GM23338 (cell line): ENCODE measurements at regions not wholly inside any gene's neighbourhood (a gene's known extent, or its start where the extent isn't known, plus 50 kb on each side); places are given as distances from the start of the nearest gene placed in this dataset.

Experiments used
- ATAC-seq: fragments of 200-7000 bp; cut with Tn5 transposase; 3 replicates; pipeline ENCODE4 v1.9.1; 2020
- DNase-seq: peaks from one replicate; pipeline ENCODE4 v3.0.0-alpha.2; 2015; ENCODE audit warnings: low spot score
- H2AFZ ChIP-seq: fragments of 200-600 bp; sonication (generic); 2 replicates; pipeline ENCODE4 v1.8.0; 2016; ENCODE audit warnings: antibody characterized with exemption, mild to moderate bottlenecking, moderate library complexity
- H3F3A ChIP-seq: fragments of 200-600 bp; sonication (generic); replicated peaks from 2 replicates; pipeline ENCODE4 v1.8.0; 2017; ENCODE audit warnings: antibody characterized with exemption, mixed run types, low read depth
- H3K27ac ChIP-seq: fragments of 200-600 bp; sonication (generic); 2 replicates; pipeline ENCODE4 v1.6.1; 2016; ENCODE audit warnings: low read depth
- H3K27me3 ChIP-seq: fragments of 200-600 bp; sonication (generic); 2 replicates; pipeline ENCODE4 v1.8.0; 2016; ENCODE audit warnings: mild to moderate bottlenecking, mixed run types, moderate library complexity; ENCODE audit not compliant: insufficient read depth
- H3K36me3 ChIP-seq: fragments of 200-600 bp; sonication (generic); 2 replicates; pipeline ENCODE4 v1.8.0; 2016; ENCODE audit warnings: mild to moderate bottlenecking; ENCODE audit not compliant: insufficient read depth
- H3K4me1 ChIP-seq: fragments of 200-600 bp; sonication (generic); 2 replicates; pipeline ENCODE4 v1.8.0; 2016; ENCODE audit warnings: mild to moderate bottlenecking, moderate library complexity; ENCODE audit not compliant: insufficient read depth
- H3K4me2 ChIP-seq: fragments of 200-600 bp; sonication (generic); 2 replicates; pipeline ENCODE4 v1.7.1; 2017; ENCODE audit warnings: mixed run types
- H3K4me3 ChIP-seq: fragments of 200-600 bp; sonication (generic); 2 replicates; pipeline ENCODE4 v1.6.1; 2016; ENCODE audit warnings: mixed run types
- H3K79me2 ChIP-seq: fragments of 200-600 bp; sonication (generic); replicated peaks from 2 replicates; pipeline ENCODE4 v1.8.0; 2017; ENCODE audit warnings: mild to moderate bottlenecking; ENCODE audit not compliant: insufficient read depth
- H3K9me2 ChIP-seq: fragments of 200-600 bp; sonication (generic); 2 replicates; pipeline ENCODE4 v1.8.0; 2017; ENCODE audit not compliant: insufficient read depth
- H4K20me1 ChIP-seq: fragments of 200-600 bp; sonication (generic); replicated peaks from 2 replicates; pipeline ENCODE4 v1.8.0; 2017; ENCODE audit warnings: mild to moderate bottlenecking; ENCODE audit not compliant: insufficient read depth
- H3K27ac Mint-ChIP-seq: 2 replicates; pipeline ENCODE4 v1.8.0; 2020; ENCODE audit warnings: inconsistent platforms, mild to moderate bottlenecking, moderate library complexity, mixed read lengths
- H3K27me3 Mint-ChIP-seq: 3 replicates; pipeline ENCODE4 v1.8.0; 2022; ENCODE audit warnings: low read depth, mild to moderate bottlenecking, moderate library complexity, mixed read lengths, inconsistent platforms; ENCODE audit not compliant: insufficient read depth, poor library complexity
- H3K36me3 Mint-ChIP-seq: 3 replicates; pipeline ENCODE4 v1.8.0; 2021; ENCODE audit warnings: low read depth, mild to moderate bottlenecking, inconsistent platforms, moderate library complexity, mixed read lengths
- H3K4me1 Mint-ChIP-seq: 3 replicates; pipeline ENCODE4 v1.8.0; 2020; ENCODE audit warnings: mild to moderate bottlenecking, inconsistent platforms, mixed read lengths
- H3K4me3 Mint-ChIP-seq: 3 replicates; pipeline ENCODE4 v1.8.0; 2021; ENCODE audit warnings: moderate library complexity, mild to moderate bottlenecking, inconsistent platforms, mixed read lengths
- H3K9me3 Mint-ChIP-seq: 3 replicates; pipeline ENCODE4 v1.8.0; 2020; ENCODE audit warnings: moderate library complexity, mild to moderate bottlenecking, inconsistent platforms, mixed read lengths
- ETS1 ChIP-seq: IDR thresholded peaks from 2 replicates; pipeline ENCODE4 v1.6.1; 2016; ENCODE audit warnings: antibody characterized with exemption
- EZH2 ChIP-seq: fragments of 200-600 bp; sonication (generic); IDR thresholded peaks from one replicate; pipeline ENCODE4 v1.8.0; 2017; ENCODE audit warnings: antibody characterized with exemption, mild to moderate bottlenecking, low read depth; ENCODE audit not compliant: unreplicated experiment
- EZH2phosphoT487 ChIP-seq: fragments of 200-600 bp; sonication (generic); IDR thresholded peaks from one replicate; pipeline ENCODE4 v1.8.1; 2018; ENCODE audit warnings: antibody characterized with exemption; ENCODE audit not compliant: unreplicated experiment
- NANOG ChIP-seq: IDR thresholded peaks from 2 replicates; pipeline ENCODE4 v1.6.1; 2016; ENCODE audit warnings: antibody characterized with exemption, borderline replicate concordance
- STAT1 ChIP-seq: IDR thresholded peaks from one replicate; pipeline ENCODE4 v1.6.1; 2016; ENCODE audit warnings: antibody characterized with exemption; ENCODE audit not compliant: unreplicated experiment
- ZNF331 ChIP-seq: fragments of 250-450 bp; sonication (Bioruptor Pico); IDR thresholded peaks from 2 replicates; pipeline ENCODE4 v1.5.0; 2020; ENCODE audit warnings: low read depth, mild to moderate bottlenecking, moderate library complexity
- TF ChIP-seq, protein P1 (sequence below), 2 experiments: fragments of 200-600 bp in 1 of 2; sonication (generic) in 1 of 2; conservative IDR thresholded peaks; 2 replicates each; pipeline versions ENCODE4 v1.5.1 to v1.6.1; 2016 to 2017; ENCODE audit warnings: antibody characterized with exemption in 2 of 2, low read depth in 2 of 2, mild to moderate bottlenecking in 2 of 2, moderate library complexity in 1 of 2
- TF ChIP-seq, protein P2 (sequence below): IDR thresholded peaks from one replicate; pipeline ENCODE4 v1.6.1; 2018; ENCODE audit warnings: antibody characterized with exemption; ENCODE audit not compliant: unreplicated experiment

DNA sequence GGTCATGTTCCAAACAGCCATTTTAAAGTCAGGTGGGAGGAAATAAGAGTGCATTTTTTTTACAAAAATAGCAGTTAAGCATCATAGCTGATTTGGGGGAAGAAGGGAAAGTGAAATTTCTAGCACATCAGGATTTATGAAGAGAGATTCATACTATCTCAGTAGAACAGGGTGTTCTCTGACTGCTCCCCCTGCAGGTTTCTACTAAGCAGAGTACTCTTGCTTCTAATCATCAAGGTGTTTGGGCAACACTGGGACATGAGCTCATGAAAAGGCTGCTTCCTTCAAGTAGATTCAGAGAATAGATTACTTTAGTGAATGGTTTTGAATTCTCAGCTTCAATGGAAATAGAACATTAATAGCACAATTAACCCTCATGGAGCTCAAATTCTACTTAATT lies 591.4 kb upstream of the PCDH10 start:
- H3K27ac Mint-ChIP-seq = no peak overlapping the region
- peaks cover 7% of the 10 kb centered on the region; the same call in 1 of the 2 replicates for H3K9me2 ChIP-seq
- no peak overlapping the region for H3K4me2 ChIP-seq
- H3K9me3 Mint-ChIP-seq = peaks cover 6% of the 10 kb centered on the region; the same call in 2 of the 3 replicates
- no peaks in the 10 kb centered on the region for H3F3A ChIP-seq
- no peaks in the 10 kb centered on the region for H3K79me2 ChIP-seq
- DNase-seq = peak; percentile 71
- H4K20me1 ChIP-seq = no peaks in the 10 kb centered on the region
- peaks cover 3% of the 10 kb centered on the region; the same call in 2 of the 3 replicates for H3K36me3 Mint-ChIP-seq
- no peak overlapping the region for H2AFZ ChIP-seq
- no peaks in the 10 kb centered on the region for H3K4me1 ChIP-seq
- H3K27ac ChIP-seq = no peak overlapping the region
- H3K4me3 Mint-ChIP-seq = no peak overlapping the region
- no peak overlapping the region for H3K4me3 ChIP-seq
- peak; percentile 81 for ATAC-seq
- H3K27me3 Mint-ChIP-seq = no peaks in the 10 kb centered on the region
- no peak for TF ChIP-seq EZH2
- TF ChIP-seq, protein P1, sequence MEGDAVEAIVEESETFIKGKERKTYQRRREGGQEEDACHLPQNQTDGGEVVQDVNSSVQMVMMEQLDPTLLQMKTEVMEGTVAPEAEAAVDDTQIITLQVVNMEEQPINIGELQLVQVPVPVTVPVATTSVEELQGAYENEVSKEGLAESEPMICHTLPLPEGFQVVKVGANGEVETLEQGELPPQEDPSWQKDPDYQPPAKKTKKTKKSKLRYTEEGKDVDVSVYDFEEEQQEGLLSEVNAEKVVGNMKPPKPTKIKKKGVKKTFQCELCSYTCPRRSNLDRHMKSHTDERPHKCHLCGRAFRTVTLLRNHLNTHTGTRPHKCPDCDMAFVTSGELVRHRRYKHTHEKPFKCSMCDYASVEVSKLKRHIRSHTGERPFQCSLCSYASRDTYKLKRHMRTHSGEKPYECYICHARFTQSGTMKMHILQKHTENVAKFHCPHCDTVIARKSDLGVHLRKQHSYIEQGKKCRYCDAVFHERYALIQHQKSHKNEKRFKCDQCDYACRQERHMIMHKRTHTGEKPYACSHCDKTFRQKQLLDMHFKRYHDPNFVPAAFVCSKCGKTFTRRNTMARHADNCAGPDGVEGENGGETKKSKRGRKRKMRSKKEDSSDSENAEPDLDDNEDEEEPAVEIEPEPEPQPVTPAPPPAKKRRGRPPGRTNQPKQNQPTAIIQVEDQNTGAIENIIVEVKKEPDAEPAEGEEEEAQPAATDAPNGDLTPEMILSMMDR (conservative IDR thresholded peaks at IDR 0.05; ENCODE audit: low read depth in 2 of 2) = peak; percentile 67 to 69
- H3K4me1 Mint-ChIP-seq = no peaks in the 10 kb centered on the region
- H3K36me3 ChIP-seq = no peaks in the 10 kb centered on the region
- H3K27me3 ChIP-seq = no peaks in the 10 kb centered on the region

GRCh38 chr4:132564920-132565319 lies 584.2 kb upstream of the PCDH10 start:
- H3K27me3 ChIP-seq = no peaks in the 10 kb centered on the region
- peak overlapping the region; percentile 72; the same call in 1 of the 2 replicates for H2AFZ ChIP-seq
- Mint-ChIP-seq H3K27ac (no peak overlapping the region), H3K9me3 (peaks cover 5% of the 10 kb centered on the region), H3K36me3 (peaks cover 7% of the 10 kb centered on the region), H3K4me1 (no peaks in the 10 kb centered on the region), H3K27me3 (no peaks in the 10 kb centered on the region), H3K4me3 (no peak overlapping the region)
- no peak overlapping the region for H3K27ac ChIP-seq
- ATAC-seq (no peak), DNase-seq (peak; percentile 17)
- no peaks in the 10 kb centered on the region for H3F3A ChIP-seq
- H3K4me1 ChIP-seq = no peaks in the 10 kb centered on the region
- no peaks in the 10 kb centered on the region for H4K20me1 ChIP-seq
- no peaks in the 10 kb centered on the region for H3K36me3 ChIP-seq
- TF ChIP-seq ZNF331 (CRISPR knock-in tag) = no peak
- TF ChIP-seq NANOG = no peak
- TF ChIP-seq EZH2phosphoT487 = no peak
- TF ChIP-seq STAT1 = no peak
- no peak for TF ChIP-seq ETS1
- TF ChIP-seq, protein P1 (conservative IDR thresholded peaks at IDR 0.05; ENCODE audit: low read depth in 2 of 2) = peak; percentile 21 to 38
- TF ChIP-seq, protein P2, sequence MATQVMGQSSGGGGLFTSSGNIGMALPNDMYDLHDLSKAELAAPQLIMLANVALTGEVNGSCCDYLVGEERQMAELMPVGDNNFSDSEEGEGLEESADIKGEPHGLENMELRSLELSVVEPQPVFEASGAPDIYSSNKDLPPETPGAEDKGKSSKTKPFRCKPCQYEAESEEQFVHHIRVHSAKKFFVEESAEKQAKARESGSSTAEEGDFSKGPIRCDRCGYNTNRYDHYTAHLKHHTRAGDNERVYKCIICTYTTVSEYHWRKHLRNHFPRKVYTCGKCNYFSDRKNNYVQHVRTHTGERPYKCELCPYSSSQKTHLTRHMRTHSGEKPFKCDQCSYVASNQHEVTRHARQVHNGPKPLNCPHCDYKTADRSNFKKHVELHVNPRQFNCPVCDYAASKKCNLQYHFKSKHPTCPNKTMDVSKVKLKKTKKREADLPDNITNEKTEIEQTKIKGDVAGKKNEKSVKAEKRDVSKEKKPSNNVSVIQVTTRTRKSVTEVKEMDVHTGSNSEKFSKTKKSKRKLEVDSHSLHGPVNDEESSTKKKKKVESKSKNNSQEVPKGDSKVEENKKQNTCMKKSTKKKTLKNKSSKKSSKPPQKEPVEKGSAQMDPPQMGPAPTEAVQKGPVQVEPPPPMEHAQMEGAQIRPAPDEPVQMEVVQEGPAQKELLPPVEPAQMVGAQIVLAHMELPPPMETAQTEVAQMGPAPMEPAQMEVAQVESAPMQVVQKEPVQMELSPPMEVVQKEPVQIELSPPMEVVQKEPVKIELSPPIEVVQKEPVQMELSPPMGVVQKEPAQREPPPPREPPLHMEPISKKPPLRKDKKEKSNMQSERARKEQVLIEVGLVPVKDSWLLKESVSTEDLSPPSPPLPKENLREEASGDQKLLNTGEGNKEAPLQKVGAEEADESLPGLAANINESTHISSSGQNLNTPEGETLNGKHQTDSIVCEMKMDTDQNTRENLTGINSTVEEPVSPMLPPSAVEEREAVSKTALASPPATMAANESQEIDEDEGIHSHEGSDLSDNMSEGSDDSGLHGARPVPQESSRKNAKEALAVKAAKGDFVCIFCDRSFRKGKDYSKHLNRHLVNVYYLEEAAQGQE = no peak
- no peaks in the 10 kb centered on the region for H3K9me2 ChIP-seq
- H3K4me3 ChIP-seq = no peak overlapping the region
- no peak overlapping the region for H3K4me2 ChIP-seq
- no peaks in the 10 kb centered on the region for H3K79me2 ChIP-seq
